ENCODE measurements at regions not wholly inside any gene's neighbourhood (a gene's known extent, or its start where the extent isn't known, plus 50 kb on each side); places are given as distances from the start of the nearest gene placed in this dataset.

DNA sequence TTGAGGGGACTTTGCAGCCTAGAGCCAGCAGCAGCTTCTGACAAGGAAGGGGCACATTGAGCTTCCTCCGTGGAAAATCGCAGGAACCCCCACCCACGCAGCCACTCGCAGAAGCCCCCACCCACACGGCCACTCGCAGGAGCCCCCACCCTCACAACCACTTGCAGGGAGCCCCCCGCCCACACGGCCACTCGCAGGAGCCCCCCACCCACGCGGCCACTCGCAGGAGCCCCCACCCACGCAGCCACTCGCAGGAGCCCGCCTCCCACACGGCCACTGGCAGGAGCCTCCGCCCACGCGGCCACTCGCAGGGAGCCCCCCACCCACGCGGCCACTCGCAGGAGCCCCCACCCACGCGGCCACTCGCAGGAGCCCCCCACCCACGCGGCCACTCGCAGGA is 228.4 kb upstream of the CDH4 start:
- Histone ChIP-seq H3K4me1 (no peaks in the 10 kb centered on the region), H3K9me3 (peaks cover 0 to 19% (median 0%) of the 10 kb centered on the region in 11 donors), H3K4me3 (no peak overlapping the region), H3K36me3 (no peaks in the 10 kb centered on the region), H3K27me3 (peaks cover 0 to 18% (median 5%) of the 10 kb centered on the region in 7 donors), H3K27ac (no peak overlapping the region)
- no peak for TF ChIP-seq CTCF (IDR thresholded peaks at IDR 0.05)
- intact Hi-C loops (cut with DNase I) = no loop called here
- 87 to 89% methylated on average over 15 to 21 of the region's 29 CpGs for WGBS, 2 donors
- DNase-seq (no peak), ATAC-seq (no peak)

DNA sequence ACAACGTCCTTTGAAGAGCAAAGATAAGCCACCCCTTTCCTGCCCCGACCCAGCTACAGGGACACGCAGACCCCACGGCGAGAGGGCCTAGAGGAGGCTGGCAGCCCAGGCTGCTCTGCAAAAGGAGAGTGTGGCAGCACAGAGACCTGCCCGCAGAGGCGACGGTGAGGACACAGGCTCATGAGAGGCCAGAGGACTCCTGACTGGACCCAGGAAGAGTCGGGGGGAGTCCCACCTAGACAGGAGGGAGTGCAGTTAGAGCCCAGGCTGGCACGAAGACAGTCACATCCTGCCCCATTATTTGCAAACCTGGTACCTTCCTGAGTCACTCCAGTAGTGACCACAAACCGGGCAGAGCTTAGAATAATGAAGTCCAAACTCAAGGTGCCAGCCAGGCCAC is 227.7 kb upstream of the CDH4 start:
- 74 to 75% methylated on average over 11 of the region's 11 CpGs for WGBS, 2 donors
- H3K4me1 ChIP-seq = no peaks in the 10 kb centered on the region
- H3K9me3 ChIP-seq = peaks cover 0 to 13% (median 0%) of the 10 kb centered on the region in 11 donors
- peaks cover 0 to 18% (median 5%) of the 10 kb centered on the region in 7 donors for H3K27me3 ChIP-seq
- intact Hi-C loops (cut with DNase I) = no loop called here
- H3K4me3 ChIP-seq = no peak overlapping the region
- H3K36me3 ChIP-seq = no peaks in the 10 kb centered on the region
- no peak for TF ChIP-seq CTCF (IDR thresholded peaks at IDR 0.05)
- no peak for DNase-seq
- H3K27ac ChIP-seq = no peak overlapping the region
- ATAC-seq = no peak

DNA sequence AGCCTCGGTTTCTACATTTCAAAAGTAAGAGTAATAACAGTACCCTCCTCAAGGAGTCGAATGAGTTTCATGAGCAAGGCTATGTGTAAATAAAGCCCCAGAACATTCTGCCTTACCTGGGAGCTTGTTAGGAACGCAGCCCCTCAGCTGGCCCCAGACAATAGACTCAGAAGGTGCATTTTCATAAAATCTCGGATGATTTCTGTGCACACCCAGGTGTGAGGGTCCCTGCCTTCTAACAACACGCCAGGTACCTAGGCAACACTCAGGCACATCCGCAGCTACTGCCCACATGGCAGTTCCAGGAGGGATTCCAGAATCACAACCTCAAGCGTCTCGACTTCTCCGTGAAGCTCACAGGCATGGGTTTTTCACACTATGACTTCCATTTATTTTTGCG is 226.5 kb upstream of the CDH4 start:
- Histone ChIP-seq H3K9me3 (peaks cover 0 to 13% (median 0%) of the 10 kb centered on the region in 11 donors), H3K27me3 (peaks cover 0 to 18% (median 5%) of the 10 kb centered on the region in 7 donors), H3K4me1 (no peaks in the 10 kb centered on the region), H3K4me3 (no peak overlapping the region), H3K27ac (no peak overlapping the region), H3K36me3 (no peaks in the 10 kb centered on the region)
- no peak for ATAC-seq
- intact Hi-C loops (cut with DNase I) = no loop called here
- no peak for TF ChIP-seq CTCF (IDR thresholded peaks at IDR 0.05)
- DNase-seq = no peak
- WGBS, 2 donors = 83 to 90% methylated on average over 10 of the region's 10 CpGs

GRCh38 chr20:61026173-61026572 is 225.9 kb upstream of the CDH4 start:
- H3K27me3 ChIP-seq = peaks cover 0 to 18% (median 5%) of the 10 kb centered on the region in 7 donors
- intact Hi-C loops (cut with DNase I) = no loop called here
- H3K36me3 ChIP-seq = no peaks in the 10 kb centered on the region
- no peak overlapping the region for H3K4me3 ChIP-seq
- WGBS, 2 donors = 92% methylated on average over 6 of the region's 6 CpGs
- H3K9me3 ChIP-seq = peaks cover 0 to 13% (median 0%) of the 10 kb centered on the region in 11 donors
- no peak for TF ChIP-seq CTCF (IDR thresholded peaks at IDR 0.05)
- H3K4me1 ChIP-seq = no peaks in the 10 kb centered on the region
- DNase-seq (no peak), ATAC-seq (no peak)
- H3K27ac ChIP-seq = no peak overlapping the region

All from heart right ventricle (tissue), 16 donors.